ENCODE measurements at regions not wholly inside any gene's neighbourhood (a gene's known extent, or its start where the extent isn't known, plus 50 kb on each side); places are given as distances from the start of the nearest gene placed in this dataset.

GRCh38 chr2:145724311-145724898 lies 1204.5 kb upstream of the ZEB2 start:
- no peak overlapping the region for H3K4me3 ChIP-seq (ENCODE audit: control insufficient read depth, low read depth, low read length)
- no peak for TF ChIP-seq CTCF (IDR thresholded peaks at IDR 0.05; ENCODE audit: control insufficient read depth, insufficient read depth, low read depth, low read length, missing control alignments)
- DNase-seq (ENCODE audit: low read depth): no peak

- H3K4me3 ChIP-seq (ENCODE audit: control insufficient read depth, low read depth, low read length): no peak overlapping the region
- TF ChIP-seq CTCF (IDR thresholded peaks at IDR 0.05; ENCODE audit: control insufficient read depth, insufficient read depth, low read depth, low read length, missing control alignments): no peak
- DNase-seq (ENCODE audit: low read depth): no peak
Measured at GRCh38 chr2:145723872-145724271, 1204.0 kb upstream of the ZEB2 start.

GRCh38 chr2:145721681-145722080 lies 1201.8 kb upstream of the ZEB2 start:
- H3K4me3 ChIP-seq (ENCODE audit: control insufficient read depth, low read depth, low read length): no peak overlapping the region
- TF ChIP-seq CTCF (IDR thresholded peaks at IDR 0.05; ENCODE audit: control insufficient read depth, insufficient read depth, low read depth, low read length, missing control alignments): no peak

GRCh38 chr2:145715601-145716000 lies 1195.7 kb upstream of the ZEB2 start:
- DNase-seq (ENCODE audit: low read depth): no peak
- H3K4me3 ChIP-seq (ENCODE audit: control insufficient read depth, low read depth, low read length): no peak overlapping the region
- TF ChIP-seq CTCF (IDR thresholded peaks at IDR 0.05; ENCODE audit: control insufficient read depth, insufficient read depth, low read depth, low read length, missing control alignments): no peak

More at GRCh38 chr2:145721681-145722080, 1201.8 kb upstream of the ZEB2 start:
- no peak for DNase-seq (ENCODE audit: low read depth)

- no peak for DNase-seq (ENCODE audit: low read depth)
- TF ChIP-seq CTCF (IDR thresholded peaks at IDR 0.05; ENCODE audit: control insufficient read depth, insufficient read depth, low read depth, low read length, missing control alignments): no peak
- no peak overlapping the region for H3K4me3 ChIP-seq (ENCODE audit: control insufficient read depth, low read depth, low read length)
Measured at GRCh38 chr2:145710303-145710702, 1190.4 kb upstream of the ZEB2 start.

- no peak for DNase-seq (ENCODE audit: low read depth)
- TF ChIP-seq CTCF (IDR thresholded peaks at IDR 0.05; ENCODE audit: control insufficient read depth, insufficient read depth, low read depth, low read length, missing control alignments): no peak
- no peak overlapping the region for H3K4me3 ChIP-seq (ENCODE audit: control insufficient read depth, low read depth, low read length)
Measured at GRCh38 chr2:145702305-145702704, 1182.4 kb upstream of the ZEB2 start.
